Parathyroid adenoma (tissue), 2 donors: ENCODE measurements at regions not wholly inside any gene's neighbourhood (a gene's known extent, or its start where the extent isn't known, plus 50 kb on each side); places are given as distances from the start of the nearest gene placed in this dataset.

Experiments
- H2AFZ ChIP-seq: fragments of 300-600 bp; sonication (generic); one replicate; pipeline ENCODE4 v1.7.0; 2017; ENCODE audit warnings: antibody characterized with exemption, mild to moderate bottlenecking
- H3K27ac ChIP-seq: fragments of 300-600 bp; sonication (generic); one replicate; pipeline ENCODE4 v1.7.0; 2017
- H3K27me3 ChIP-seq: fragments of 300-600 bp; sonication (generic); one replicate; pipeline ENCODE4 v1.7.0; 2017; ENCODE audit warnings: low read length; ENCODE audit not compliant: control insufficient read depth, insufficient read depth
- H3K36me3 ChIP-seq: fragments of 300-600 bp; sonication (generic); one replicate; pipeline ENCODE4 v1.7.0; 2017; ENCODE audit warnings: low read length; ENCODE audit not compliant: control insufficient read depth, insufficient read depth
- H3K4me1 ChIP-seq: fragments of 300-600 bp; sonication (generic); one replicate; pipeline ENCODE4 v1.7.0; 2017; ENCODE audit warnings: control low read depth
- H3K4me2 ChIP-seq: fragments of 300-600 bp; sonication (generic); one replicate; pipeline ENCODE4 v1.7.0; 2017; ENCODE audit warnings: low read length
- H3K4me3 ChIP-seq: fragments of 300-600 bp; sonication (generic); one replicate; pipeline ENCODE4 v1.7.0; 2017; ENCODE audit warnings: low read depth, low read length
- H3K79me2 ChIP-seq: fragments of 300-600 bp; sonication (generic); one replicate; pipeline ENCODE4 v1.7.0; 2017; ENCODE audit warnings: control low read depth
- H3K9ac ChIP-seq: fragments of 300-600 bp; sonication (generic); one replicate; pipeline ENCODE4 v1.7.0; 2017; ENCODE audit warnings: mild to moderate bottlenecking
- H3K9me3 ChIP-seq: fragments of 300-600 bp; sonication (generic); one replicate; pipeline ENCODE4 v1.7.0; 2017; ENCODE audit warnings: low read length; ENCODE audit not compliant: control insufficient read depth
- TF ChIP-seq, protein P1 (sequence below): fragments of 300-600 bp; sonication (generic); IDR thresholded peaks from one replicate; pipeline ENCODE4 v1.7.0; 2017; ENCODE audit warnings: antibody characterized with exemption, mild to moderate bottlenecking
- donor health status: primary hyperparathyroidism.

GRCh38 chrX:45955661-45956060, 589.6 kb downstream of the ZNF674 start:
- no peak overlapping the region for H3K27ac ChIP-seq
- no peak overlapping the region for H3K9ac ChIP-seq
- H3K27me3 ChIP-seq = no peaks in the 10 kb centered on the region
- H3K4me1 ChIP-seq = no peaks in the 10 kb centered on the region
- no peaks in the 10 kb centered on the region for H3K9me3 ChIP-seq
- H3K4me2 ChIP-seq = no peak overlapping the region
- H3K79me2 ChIP-seq = no peaks in the 10 kb centered on the region
- H3K36me3 ChIP-seq = no peaks in the 10 kb centered on the region
- H3K4me3 ChIP-seq = no peak overlapping the region
- H2AFZ ChIP-seq = no peak overlapping the region
- TF ChIP-seq, protein P1, sequence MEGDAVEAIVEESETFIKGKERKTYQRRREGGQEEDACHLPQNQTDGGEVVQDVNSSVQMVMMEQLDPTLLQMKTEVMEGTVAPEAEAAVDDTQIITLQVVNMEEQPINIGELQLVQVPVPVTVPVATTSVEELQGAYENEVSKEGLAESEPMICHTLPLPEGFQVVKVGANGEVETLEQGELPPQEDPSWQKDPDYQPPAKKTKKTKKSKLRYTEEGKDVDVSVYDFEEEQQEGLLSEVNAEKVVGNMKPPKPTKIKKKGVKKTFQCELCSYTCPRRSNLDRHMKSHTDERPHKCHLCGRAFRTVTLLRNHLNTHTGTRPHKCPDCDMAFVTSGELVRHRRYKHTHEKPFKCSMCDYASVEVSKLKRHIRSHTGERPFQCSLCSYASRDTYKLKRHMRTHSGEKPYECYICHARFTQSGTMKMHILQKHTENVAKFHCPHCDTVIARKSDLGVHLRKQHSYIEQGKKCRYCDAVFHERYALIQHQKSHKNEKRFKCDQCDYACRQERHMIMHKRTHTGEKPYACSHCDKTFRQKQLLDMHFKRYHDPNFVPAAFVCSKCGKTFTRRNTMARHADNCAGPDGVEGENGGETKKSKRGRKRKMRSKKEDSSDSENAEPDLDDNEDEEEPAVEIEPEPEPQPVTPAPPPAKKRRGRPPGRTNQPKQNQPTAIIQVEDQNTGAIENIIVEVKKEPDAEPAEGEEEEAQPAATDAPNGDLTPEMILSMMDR = no peak

DNA sequence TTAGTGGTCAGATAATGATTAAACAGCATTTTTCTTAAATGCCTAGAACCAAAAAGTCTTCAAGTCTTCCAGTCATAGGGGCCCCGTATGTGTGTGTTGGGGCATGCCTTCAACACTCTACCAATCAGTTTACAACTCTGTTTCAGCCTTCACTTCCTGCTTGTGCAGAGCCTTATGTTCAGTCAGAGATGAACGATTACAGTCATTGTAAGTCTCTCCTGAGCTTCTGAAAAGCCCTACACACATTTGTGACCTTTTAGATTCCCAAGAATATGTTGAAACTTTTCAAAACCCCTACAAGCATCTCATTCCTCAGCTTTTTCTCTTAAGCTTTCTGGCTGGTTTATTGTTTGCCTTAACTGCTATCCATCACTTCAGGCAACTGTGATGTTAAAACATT, 591.2 kb downstream of the ZNF674 start:
- Histone ChIP-seq H3K4me1 (no peaks in the 10 kb centered on the region), H3K4me2 (no peak overlapping the region), H3K36me3 (no peaks in the 10 kb centered on the region), H3K27me3 (no peaks in the 10 kb centered on the region), H3K79me2 (no peaks in the 10 kb centered on the region), H3K9me3 (no peaks in the 10 kb centered on the region), H3K4me3 (no peak overlapping the region), H3K9ac (no peak overlapping the region), H3K27ac (no peak overlapping the region), H2AFZ (no peak overlapping the region)
- TF ChIP-seq, protein P1 = no peak

DNA sequence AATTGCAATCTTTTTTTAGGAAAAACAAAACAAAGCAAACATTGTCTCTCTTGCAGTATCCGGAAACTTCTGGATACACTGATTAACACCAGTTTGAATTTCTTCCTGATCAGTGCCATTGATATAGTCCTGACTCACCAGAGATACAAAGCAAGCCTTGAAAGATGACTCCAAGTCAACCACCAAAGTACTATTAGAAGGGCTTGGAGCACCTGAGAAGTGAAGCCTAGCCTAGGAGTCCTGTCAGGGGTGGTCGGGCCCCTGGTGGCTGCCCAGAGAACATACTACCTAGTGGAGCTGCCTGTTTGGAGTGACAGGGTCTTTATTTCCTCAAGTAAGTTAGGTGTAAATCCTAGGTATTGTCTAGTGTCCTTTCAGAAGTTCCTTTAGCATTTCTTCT, 593.2 kb downstream of the ZNF674 start:
- H3K27me3 ChIP-seq = no peaks in the 10 kb centered on the region
- no peaks in the 10 kb centered on the region for H3K79me2 ChIP-seq
- no peaks in the 10 kb centered on the region for H3K9me3 ChIP-seq
- no peak overlapping the region for H3K9ac ChIP-seq
- no peaks in the 10 kb centered on the region for H3K4me1 ChIP-seq
- TF ChIP-seq, protein P1 = no peak
- H2AFZ ChIP-seq = no peak overlapping the region
- no peak overlapping the region for H3K4me3 ChIP-seq
- no peak overlapping the region for H3K4me2 ChIP-seq
- H3K36me3 ChIP-seq = no peaks in the 10 kb centered on the region
- H3K27ac ChIP-seq = no peak overlapping the region

- Histone ChIP-seq H3K4me3 (no peak overlapping the region), H3K4me1 (no peaks in the 10 kb centered on the region), H3K79me2 (no peaks in the 10 kb centered on the region), H3K36me3 (no peaks in the 10 kb centered on the region), H3K9me3 (no peaks in the 10 kb centered on the region), H2AFZ (no peak overlapping the region), H3K27ac (no peak overlapping the region), H3K9ac (no peak overlapping the region), H3K4me2 (no peak overlapping the region), H3K27me3 (no peaks in the 10 kb centered on the region)
- TF ChIP-seq, protein P1 = no peak
Observed at GRCh38 chrX:45935408-45935807, 609.8 kb downstream of the ZNF674 start.

DNA sequence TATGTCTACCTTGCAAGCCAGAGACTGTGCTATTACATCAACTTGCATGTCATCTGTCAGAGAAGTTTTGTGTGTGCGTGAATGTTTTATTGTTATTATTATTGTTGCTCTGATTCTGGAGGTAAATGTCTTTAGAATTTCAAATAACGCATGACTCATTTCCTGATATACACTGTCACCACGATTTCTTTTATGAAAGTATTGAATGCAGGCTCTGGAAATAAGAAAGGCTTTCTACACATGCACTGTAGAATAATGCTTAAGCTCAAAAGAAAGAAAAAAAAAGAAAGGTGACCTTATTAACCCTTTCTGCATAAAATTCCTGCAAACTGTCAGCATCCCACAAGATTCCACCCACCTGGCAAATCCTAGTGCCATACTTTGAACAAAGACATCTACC, 632.9 kb downstream of the ZNF674 start:
- H3K9ac ChIP-seq = no peak overlapping the region
- no peak overlapping the region for H2AFZ ChIP-seq
- no peaks in the 10 kb centered on the region for H3K79me2 ChIP-seq
- H3K4me2 ChIP-seq = no peak overlapping the region
- no peaks in the 10 kb centered on the region for H3K4me1 ChIP-seq
- H3K9me3 ChIP-seq = no peaks in the 10 kb centered on the region
- no peaks in the 10 kb centered on the region for H3K36me3 ChIP-seq
- no peak overlapping the region for H3K4me3 ChIP-seq
- H3K27me3 ChIP-seq = no peaks in the 10 kb centered on the region
- TF ChIP-seq, protein P1 = no peak
- H3K27ac ChIP-seq = no peak overlapping the region
